ENCODE measurements at regions not wholly inside any gene's neighbourhood (a gene's known extent, or its start where the extent isn't known, plus 50 kb on each side); places are given as distances from the start of the nearest gene placed in this dataset.
"Not testable (repeated sequence)": the region's sequence is repeated elsewhere in the genome, so short reads cannot be mapped to it uniquely, and the experiment has no call there.

DNA sequence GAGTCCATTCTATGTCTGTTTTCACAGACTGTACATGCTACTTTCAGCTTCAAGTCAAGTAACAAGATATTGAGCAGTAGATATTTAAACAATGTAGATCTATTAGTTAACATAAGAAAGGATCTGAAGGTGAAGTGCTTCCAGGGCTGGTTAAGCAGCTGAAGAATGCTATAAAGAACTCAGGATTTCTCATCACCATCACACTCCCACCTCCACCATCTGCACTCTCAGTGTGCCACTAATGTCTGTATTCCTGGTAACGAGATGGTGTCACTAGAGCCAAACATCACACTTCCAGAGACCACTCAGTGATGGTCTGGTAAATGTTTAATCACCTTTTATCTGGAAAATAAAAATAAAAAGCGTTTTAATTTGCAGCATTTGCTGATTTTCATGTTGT, 224.0 kb upstream of the FERD3L start:
- DNase-seq: no peak

DNA sequence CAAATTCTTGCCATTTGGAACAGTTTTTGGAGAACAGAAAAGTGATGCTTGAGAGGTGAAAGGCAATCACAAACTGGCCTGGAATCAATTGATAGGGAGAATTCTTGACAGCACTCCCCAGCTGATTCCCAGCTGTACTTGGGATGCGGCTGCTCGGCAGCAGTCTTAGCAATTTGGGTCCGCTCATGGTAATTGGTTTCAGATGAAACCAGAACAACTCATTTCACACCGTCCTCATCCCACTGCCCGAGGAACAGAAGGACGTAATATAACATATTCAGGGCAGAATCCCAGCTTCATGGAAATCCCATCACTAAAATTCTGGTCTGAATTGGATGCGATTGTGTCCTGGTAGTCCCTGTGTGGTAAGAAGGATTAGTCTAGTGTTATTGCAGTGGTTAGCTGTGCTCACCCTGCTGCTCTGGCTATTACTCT, 223.3 kb upstream of the FERD3L start:
- DNase-seq: no peak

DNA sequence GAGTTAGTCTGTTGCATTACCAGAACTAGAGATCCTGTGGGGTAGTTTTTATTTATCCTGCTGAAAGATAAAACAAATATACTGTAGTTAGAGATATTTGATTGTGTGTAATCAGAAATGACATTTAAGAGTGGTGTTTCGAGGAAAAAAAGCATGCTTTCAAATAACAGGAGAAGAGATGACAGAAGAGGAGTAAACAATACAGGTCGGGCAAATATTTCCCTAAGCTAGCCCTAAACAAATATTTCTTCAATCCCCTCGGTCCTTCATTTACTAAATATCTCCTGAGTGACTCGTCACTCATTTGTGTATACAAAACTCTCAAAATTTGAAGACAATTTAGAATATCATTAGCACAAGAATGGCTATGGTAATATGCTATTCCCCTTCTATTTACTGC, 219.7 kb upstream of the FERD3L start:
- no peak for DNase-seq

DNA sequence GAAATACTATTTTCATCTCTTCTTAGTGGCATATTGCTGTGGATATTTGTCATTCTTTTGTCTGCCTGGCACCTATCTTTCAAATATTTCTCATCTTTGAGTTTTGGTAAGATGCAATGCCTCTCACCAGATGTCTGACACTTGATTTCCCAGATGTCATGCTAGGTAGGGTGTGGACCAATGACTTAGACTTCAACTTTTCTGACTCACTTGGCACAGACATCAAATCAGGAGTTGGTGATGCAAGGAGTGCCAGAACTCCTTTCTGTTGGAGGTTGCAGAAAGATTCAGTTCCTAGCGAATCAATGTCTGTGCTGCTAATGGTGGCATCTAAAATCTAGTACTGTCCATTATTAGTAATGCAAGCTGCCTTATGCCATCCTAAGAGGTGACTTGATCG, 216.9 kb upstream of the FERD3L start:
- no peak for DNase-seq

DNA sequence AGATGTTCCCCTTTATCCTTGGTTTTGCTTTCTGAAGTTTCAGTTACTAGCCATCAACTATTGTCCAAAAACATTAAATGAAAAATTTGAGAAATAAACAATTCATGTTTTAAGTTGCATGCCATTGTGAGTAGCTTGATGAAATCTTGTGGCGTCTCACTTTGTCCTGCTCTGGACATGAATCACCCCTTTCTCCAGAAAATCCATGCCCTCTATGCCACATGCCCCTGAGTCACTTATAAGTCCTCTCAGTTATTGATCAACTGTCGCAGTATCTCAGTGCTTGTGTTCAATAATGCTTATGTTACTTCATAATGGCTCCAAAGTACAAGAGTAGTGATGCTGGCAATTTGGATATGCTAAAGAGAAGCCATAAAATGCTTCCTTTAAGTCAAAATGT, 208.0 kb upstream of the FERD3L start:
- no peak for DNase-seq

DNA sequence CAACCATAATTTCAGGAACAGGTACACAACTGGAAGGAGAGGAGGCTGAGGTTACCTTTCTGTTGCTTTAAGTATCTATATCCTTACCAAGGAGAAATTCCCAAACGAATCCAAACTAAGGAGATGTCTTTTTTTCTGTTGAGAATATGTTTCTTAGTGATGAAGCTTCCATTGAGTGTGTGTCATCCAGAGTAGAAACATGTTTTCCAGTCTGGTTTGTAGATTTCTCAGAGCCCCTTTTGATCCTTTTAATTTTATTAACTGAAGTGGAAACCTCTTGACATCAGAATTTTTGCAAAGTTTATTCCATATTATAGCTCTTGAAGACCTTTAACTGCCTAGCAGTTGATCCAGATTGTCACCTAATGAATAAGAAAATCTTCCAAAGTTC, 207.1 kb upstream of the FERD3L start:
- DNase-seq: no peak

DNA sequence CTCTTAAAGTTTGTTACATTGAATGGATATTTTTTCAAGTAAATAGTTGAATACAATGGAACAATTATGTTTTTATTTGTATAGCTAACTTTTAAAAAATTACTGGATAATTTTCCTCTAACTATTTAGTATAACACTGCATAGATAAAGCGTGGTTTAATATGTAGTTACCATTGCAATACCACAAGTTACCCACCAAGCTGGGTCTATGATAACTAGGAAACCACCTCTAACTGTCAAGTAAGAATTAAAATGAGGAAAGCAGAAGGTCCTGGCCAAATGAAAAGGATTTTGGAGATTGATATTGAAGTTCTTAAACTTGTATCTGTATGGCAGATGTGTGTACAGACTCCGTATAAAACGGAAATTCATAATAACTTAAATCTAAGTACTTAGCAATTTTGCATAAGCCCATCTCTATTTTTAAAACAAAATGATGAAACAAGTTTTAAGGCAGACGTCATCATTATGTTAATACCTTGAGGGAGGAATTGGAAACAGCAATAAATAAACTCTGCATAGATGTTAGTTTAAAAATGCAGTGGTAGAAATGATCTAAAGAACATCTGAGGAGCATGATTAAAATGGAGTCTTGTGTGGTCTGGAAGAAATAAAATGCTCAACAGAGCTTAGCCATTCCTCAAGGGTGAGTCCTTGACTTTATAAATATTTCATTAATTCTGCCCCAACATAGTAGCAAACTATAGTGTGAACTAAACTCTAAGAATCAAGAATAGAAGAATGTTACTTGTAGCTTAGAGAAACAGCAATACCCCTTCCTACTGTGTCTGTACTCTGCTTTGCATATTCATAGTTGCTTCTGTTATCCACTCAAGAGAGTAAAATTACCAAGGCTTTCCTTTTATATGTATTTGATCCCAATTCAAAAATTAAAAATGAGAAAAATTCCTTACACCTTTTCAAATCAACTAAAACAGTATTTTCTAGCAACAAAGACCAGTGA, 206.4 kb upstream of the FERD3L start:
- no peak for DNase-seq

DNA sequence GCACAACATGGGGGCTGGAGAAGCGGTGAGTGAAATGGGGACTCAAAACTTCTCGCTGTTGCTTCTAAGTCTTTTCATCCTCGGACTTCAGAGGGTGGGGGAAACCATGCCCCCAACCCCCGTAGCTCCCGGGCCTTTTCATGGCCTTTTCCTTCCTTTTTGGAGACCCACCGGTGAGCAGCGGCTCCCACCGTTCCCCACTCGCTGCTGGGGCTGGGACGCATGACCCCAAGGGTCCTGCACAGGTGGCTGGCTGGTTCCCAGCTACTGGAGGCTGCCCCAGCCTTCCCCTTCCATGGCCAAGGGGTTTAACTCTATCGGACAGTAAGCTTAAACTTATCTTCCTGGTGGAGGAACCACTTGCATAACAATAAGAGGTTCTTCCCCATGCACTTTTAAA, 194.3 kb upstream of the FERD3L start:
- no peak for DNase-seq

DNA sequence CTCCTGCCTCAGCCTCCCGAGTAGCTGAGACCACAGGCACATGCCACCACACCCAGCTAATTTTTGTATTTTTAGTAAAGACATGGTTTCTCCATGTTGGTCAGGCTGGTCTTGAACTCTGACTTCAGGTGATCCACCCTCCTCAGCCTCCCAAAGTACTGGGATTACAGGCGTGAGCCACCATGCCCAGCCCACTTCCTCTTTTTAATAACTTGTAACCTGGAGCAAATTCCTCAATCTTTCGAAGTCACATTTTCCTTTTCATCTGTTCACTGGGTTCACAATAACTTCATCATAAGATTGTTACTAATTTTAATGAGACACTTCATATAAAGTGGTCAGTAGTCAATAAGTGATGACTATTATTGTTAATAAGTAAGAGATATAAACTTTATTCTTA, 193.3 kb upstream of the FERD3L start:
- DNase-seq: not testable (repeated sequence)

DNA sequence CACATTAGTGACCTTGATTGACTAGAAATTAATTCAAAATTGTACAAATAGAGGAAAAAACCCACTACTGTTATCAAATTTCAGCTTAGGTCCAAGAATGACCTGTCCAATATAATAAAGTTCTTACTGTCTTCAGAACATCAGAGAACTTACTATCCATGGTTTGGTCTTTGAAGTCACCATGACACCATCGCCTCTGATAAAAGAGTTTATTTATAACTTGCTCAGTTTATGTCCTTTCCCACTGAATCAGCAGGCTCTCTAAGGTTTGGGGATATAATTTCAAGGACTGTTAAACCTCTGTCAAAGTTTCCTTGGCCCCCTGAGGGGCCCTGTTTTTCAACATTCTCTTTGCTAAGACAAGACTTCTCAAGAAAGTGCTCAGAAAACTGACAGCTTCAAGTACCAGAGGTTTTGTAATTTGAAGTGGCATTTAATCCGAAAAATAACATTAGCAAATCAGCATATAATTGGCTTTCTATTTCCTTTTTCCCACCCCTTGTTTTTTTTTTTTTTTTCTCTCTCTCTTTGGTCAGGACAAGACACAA, 191.7 kb upstream of the FERD3L start:
- DNase-seq: no peak

DNA sequence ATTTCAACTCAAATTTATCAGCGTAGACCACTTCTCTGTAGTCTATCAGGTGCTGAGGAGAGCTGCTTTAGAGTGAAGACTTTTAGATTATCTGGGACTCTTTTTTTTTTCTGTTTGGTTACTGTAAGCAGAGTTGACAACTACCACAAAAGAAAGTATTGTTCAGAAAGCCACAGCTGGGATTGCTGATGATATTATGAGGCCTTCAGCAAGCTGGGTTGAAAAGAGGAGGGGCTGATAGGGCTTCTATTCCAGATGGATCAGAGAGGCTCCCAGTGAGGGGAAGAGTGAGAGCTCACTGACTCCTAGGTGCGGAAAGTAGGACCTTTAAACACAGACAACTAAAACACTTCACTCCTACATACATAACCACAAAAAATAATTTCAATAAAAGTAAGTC, 188.5 kb upstream of the FERD3L start:
- DNase-seq: peak; percentile 46

DNA sequence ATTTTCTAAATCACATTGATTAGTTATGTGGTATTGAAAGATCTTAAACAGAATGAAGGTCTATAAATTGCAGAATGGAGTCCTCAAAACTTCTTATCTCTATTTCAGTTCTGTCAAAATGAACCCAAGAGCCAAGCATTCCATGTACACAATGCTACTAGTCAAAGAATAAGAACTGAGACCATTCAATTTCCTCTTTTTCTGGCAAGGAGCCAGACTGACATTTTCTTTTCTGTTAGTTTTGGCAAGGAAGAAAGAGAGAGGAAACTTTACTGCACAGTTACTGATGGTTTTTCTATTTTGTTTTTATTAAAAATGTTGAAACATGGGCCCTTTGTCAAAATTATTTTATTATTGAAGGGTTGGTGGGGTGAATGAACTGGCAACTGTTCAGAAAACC, 181.8 kb upstream of the FERD3L start:
- no peak for DNase-seq

DNA sequence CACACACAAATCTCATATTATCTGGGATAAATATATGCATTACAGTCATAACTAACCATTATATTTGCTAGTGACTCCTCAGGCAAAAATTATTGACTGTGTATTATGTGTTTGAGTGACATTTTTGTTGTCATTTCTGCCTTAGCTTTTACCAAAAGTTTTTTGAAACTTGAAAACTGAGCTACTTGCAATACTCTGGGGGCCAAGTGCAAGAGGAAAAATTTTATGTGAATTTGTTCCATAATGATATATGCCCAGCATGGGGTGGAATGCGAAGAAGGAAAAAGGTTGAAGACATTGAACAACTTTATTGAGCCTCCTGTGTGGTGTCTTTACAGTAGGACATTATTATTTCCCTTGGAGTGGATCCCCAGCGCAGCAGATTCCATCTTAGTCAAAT, 176.8 kb upstream of the FERD3L start:
- no peak for DNase-seq

DNA sequence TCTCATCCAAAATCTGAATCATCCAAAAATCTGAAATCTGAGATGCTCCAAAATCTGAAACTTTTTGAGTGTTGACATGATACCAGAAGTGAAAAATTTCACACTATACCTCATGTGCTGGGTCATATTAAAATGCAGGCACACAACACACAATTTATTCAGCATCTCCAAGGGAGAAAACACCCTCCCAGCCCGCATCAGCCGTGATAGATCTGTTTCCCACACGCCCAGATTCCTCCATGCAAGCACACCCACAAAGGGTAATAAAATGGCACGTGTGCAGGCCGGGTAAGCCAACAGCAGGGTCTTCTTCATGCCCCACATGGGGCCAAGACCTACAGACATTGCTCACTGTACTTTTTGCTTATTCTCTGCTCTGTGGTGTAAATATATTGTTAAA, 173.1 kb upstream of the FERD3L start:
- no peak for DNase-seq

DNA sequence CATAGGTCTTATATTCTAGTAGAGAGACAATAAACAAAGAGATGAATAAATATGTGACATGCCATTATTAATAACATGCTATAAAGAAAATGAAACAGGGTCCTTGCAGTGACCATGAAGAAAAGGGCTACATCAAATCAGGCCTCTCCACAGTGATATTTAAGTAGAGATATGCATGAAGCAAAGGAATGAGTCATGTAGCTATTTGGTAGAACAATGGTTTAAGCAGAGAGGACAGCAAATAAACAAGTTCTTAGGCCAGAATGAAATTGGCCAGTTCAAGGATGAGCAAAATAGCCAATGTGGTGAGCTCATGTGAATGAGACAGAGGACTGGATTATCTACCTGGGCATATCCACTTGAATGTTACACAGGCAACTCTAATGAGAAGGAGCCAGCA, 172.2 kb upstream of the FERD3L start:
- no peak for DNase-seq

DNA sequence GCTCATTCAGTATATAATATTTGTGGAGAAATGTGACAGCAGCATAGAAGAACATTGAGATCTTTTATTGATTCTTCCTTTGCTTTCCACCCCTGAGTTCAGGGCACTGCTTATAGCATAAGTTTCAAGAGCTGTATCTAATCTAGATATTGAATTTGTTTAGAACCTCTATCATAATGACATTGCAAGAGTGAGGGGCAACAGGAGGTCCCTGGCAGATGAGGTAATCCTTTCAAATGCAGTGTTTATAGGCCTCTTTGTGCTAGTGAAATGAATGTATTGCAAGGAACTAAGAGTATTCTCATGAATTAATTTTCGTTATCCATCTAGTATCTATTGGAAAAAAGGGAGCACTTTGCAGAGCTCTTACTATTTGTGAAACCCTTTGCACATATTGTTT, 167.2 kb upstream of the FERD3L start:
- DNase-seq: no peak

DNA sequence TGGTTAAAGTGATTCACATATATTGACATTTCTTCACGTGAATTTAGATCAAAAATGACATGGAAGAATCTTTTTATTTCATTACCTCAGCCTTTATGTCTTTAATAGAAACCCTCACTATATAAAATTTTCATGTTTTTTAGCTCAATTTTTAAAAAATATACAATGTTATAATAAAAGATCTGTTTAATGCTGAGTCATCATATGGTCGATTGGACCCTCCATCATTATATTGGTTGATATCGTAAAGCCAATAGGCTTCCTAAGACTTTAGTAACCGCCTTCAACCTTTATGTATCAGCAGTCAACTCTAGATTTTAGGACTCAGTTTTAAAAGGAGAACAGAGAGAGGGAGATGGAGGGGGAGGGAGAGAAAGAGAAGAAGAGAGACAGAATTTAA, 162.3 kb upstream of the FERD3L start:
- no peak for DNase-seq

DNA sequence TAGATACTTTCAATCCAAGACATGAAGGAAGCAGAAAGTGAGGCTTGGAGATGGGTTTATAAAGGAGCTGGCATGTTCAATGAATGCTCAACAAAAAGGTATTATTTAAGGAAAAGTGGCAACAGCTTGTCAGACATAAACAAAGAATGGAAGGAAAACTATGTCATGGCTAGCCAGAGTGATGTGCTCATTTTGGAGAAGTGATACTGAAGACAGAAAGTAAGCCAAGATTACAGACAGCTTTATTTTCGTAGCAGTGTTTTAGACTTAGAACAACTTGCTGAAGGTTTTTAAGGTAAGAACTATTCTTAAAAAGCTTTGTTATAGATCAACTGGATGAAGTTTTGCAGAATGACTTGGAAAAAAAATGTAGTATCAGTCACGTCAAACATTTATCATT, 160.5 kb upstream of the FERD3L start:
- DNase-seq: no peak

DNA sequence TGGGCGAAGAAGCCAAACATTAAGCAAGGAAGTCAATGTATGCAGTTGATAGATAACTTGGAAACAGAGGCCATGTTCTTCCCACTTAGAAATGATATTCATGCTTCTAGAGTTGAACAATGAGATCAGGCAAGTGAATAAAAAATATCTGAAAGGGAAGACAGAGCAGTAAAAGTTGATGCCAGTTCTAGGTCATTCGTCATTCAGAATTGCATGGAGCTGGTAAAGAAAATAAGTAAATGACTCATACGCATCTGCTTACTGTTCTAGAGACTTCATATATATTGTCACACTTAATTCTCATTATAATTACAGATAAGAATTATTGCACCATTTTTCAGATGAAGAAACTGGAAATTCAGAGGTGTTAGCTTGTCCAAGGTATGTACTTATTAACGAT, 158.9 kb upstream of the FERD3L start:
- DNase-seq: no peak

DNA sequence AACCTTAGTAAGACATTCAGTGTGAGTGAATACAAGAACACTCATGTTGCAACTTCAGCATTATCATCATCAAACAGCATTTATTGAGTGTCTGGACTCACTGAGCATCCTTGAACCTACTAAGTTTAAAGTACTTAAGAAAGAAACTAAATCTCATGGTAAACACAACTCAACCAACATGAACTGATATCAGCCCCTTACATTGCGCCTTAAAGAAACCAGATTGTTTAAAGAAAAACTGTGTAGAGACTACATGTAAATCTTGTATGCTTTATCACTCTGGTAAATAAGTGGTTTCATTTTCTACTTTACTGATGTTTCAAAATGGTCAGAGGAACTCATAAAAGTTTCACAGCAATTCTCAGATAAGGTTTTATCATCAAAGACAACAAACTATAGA, 157.5 kb upstream of the FERD3L start:
- DNase-seq: no peak

DNA sequence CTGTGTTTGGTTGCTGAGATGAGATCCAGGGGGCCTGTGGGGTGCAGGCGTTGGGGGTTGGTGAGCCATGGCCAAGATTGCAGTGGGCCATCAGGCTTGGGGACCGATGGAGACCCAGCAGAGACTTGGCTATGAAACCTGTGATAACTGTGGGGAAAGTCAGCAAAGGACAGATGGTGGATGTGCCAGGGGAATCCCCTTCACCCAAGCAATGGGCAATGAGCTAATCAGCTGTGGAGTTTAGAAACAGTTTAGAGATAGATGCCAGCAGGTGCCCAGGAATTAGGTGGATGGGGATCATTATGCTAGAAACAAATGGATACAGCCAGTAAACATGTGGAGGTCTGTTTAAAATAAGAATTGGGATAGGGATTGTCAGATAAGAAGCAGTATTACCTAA, 151.4 kb upstream of the FERD3L start:
- no peak for DNase-seq

DNA sequence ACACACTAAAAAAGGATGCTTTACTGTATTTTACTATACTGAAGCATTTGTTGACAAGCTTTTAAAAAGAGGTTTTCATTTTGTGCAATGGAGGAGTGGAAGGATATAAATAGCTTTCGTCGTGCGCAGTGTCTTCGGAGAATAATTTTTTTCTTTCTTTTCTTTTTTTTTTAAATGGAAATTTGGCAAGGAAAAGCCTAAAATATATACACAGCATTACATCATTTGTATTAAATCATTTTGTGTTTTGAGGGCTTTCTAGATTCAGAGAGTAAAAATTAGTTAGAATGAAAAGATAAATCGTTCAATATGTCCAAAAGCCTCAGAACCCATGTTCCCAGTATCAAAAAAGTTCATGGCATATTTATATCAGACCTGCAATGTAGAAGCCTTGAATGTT, 150.2 kb upstream of the FERD3L start:
- DNase-seq: no peak

DNA sequence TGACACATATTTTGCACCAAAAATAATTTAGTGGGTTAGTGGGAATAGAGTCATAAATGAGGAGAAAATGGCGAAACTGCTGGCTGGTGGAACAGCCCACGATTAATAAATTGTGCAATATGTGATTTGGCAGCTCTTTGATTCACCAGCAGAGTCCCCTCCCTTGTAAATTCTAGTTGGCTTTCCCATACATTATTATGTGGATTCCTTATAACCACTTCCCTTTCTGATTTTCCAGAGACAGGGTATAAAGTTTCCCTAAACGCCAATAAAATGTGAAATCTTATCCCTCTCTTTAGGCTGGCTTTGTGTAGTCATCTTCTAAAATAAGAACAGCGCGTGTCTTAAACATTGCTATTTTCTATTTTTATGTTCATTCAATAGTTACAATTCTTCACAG, 149.4 kb upstream of the FERD3L start:
- DNase-seq: no peak

DNA sequence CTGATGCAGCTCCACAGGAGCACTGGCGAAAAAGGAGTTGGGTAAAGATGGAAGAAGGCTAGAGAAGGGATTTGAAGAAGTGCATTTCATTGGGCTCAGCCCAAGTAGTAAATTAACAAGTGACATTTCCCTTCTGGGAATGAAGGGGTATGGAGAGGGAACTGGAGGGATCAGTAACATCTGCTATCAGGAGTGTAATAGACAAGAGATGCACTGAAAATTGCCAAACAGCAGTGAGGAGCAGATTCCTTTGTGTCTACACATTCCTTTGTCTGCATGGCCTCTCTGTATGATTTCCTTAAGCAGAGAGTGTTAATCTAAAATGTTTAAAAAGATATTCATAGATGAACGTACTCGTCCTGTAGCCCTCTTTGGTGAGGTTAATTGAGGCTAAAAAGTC, 148.2 kb upstream of the FERD3L start:
- peak; percentile 9 for DNase-seq

DNA sequence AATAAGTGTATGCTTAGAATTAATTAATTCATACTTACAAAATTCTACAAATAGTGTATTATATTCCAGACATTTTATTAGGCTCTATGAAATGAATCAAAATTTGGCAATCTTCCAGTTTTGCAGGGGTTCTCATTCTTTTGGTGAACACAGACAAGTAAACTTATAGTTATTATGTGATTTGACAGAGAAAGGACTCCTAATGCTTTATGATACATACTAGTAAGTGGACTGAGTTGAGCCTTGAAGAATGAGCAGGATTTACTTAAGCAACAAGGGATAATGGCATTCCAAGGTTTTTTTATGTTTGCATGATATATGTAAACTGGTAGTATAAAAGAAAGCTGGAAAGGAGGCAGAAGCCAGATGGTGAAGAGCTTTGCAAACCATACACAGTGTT, 145.7 kb upstream of the FERD3L start:
- DNase-seq: no peak

Measured in retina (tissue), 1 donor.